SK-N-SH (cell line): ENCODE measurements at regions not wholly inside any gene's neighbourhood (a gene's known extent, or its start where the extent isn't known, plus 50 kb on each side); places are given as distances from the start of the nearest gene placed in this dataset.

Experiments used
- CTCF ChIA-PET: fragments of 300-600, 350-600 bp; formaldehyde crosslinking; extraction: SDS; loops from one replicate; lab custom pipeline; 2021; lab: Yijun Ruan, JAX
- POLR2A ChIA-PET: fragments of 350-600 bp; sonication (Branson Sonifier 250); formaldehyde crosslinking; extraction: SDS; loops from one replicate; lab custom pipeline; 2020; ENCODE audit warnings: antibody characterized with exemption, inconsistent platforms; lab: Yijun Ruan, JAX
- DNase-seq: peaks from one replicate; pipeline ENCODE4 v3.0.0; 2012
- H2AFZ ChIP-seq: fragments of 200-600 bp; sonication (generic); 2 replicates; pipeline ENCODE4 v1.8.1; 2016; ENCODE audit warnings: antibody characterized with exemption, mild to moderate bottlenecking, low read depth
- H3F3A ChIP-seq: fragments of 200-600 bp; sonication (generic); replicated peaks from 2 replicates; pipeline ENCODE3; 2016; ENCODE audit warnings: antibody characterized with exemption, mild to moderate bottlenecking; ENCODE audit not compliant: insufficient read depth
- H3K27ac ChIP-seq, 2 experiments: fragments of 200-500 bp in 1 of 2; fragments of 200-600 bp in 1 of 2; sonication (Bioruptor generic) in 1 of 2; sonication (generic), shearing (Covaris generic) in 1 of 2; 2 replicates each; pipeline versions ENCODE4 v1.5.1 to v1.6.1; 2014 to 2016; ENCODE audit warnings: low read depth in 2 of 2, inconsistent platforms in 1 of 2, low read length in 1 of 2, mild to moderate bottlenecking in 1 of 2, mixed read lengths in 1 of 2
- H3K27me3 ChIP-seq: fragments of 200-600 bp; sonication (generic), shearing (Covaris generic); 2 replicates; pipeline ENCODE4 v1.6.1; 2016; ENCODE audit warnings: mixed run types; ENCODE audit not compliant: insufficient read depth
- H3K36me3 ChIP-seq, 2 experiments: fragments of 200-500 bp in 1 of 2; fragments of 200-600 bp in 1 of 2; sonication (Bioruptor generic) in 1 of 2; sonication (generic) in 1 of 2; replicated peaks in 1 of 2; 2 replicates each; pipeline versions ENCODE3 to v1.5.1; 2014 to 2016; ENCODE audit warnings: low read length in 1 of 2, mild to moderate bottlenecking in 1 of 2; ENCODE audit not compliant: insufficient read depth in 2 of 2, control insufficient read depth in 1 of 2
- H3K4me1 ChIP-seq, 2 experiments: fragments of 200-500 bp in 1 of 2; fragments of 200-600 bp in 1 of 2; sonication (Bioruptor generic) in 1 of 2; sonication (generic), shearing (Covaris generic) in 1 of 2; 2 replicates each; pipeline versions ENCODE4 v1.5.1 to v1.6.1; 2014 to 2016; ENCODE audit warnings: low read depth in 1 of 2, low read length in 1 of 2, mixed run types in 1 of 2; ENCODE audit not compliant: insufficient read depth in 2 of 2, control insufficient read depth in 1 of 2
- H3K4me2 ChIP-seq: fragments of 200-600 bp; sonication (generic), shearing (Covaris generic); 2 replicates; pipeline ENCODE4 v1.6.1; 2017; ENCODE audit warnings: mixed run types
- H3K4me3 ChIP-seq, 2 experiments: fragments of 200-500 bp in 1 of 2; fragments of 200-600 bp in 1 of 2; sonication (Bioruptor generic) in 1 of 2; sonication (generic), shearing (Covaris generic) in 1 of 2; 2 replicates each; pipeline versions ENCODE4 v1.5.1 to v1.8.1; 2014 to 2016; ENCODE audit warnings: low read depth in 2 of 2, inconsistent platforms in 1 of 2, low read length in 1 of 2, mild to moderate bottlenecking in 1 of 2, mixed read lengths in 1 of 2, moderate library complexity in 1 of 2
- H3K79me2 ChIP-seq: fragments of 200-600 bp; sonication (generic); 2 replicates; pipeline ENCODE4 v1.8.1; 2017; ENCODE audit warnings: mild to moderate bottlenecking; ENCODE audit not compliant: insufficient read depth
- H3K9ac ChIP-seq: fragments of 200-600 bp; sonication (generic); 2 replicates; pipeline ENCODE4 v1.6.1; 2017; ENCODE audit warnings: mixed run types
- H3K9me2 ChIP-seq: fragments of 200-600 bp; sonication (generic); 2 replicates; pipeline ENCODE4 v1.6.1; 2017; ENCODE audit warnings: mixed run types
- H3K9me3 ChIP-seq: fragments of 200-600 bp; sonication (generic); 2 replicates; pipeline ENCODE4 v1.6.1; 2017; ENCODE audit warnings: mixed run types, mild to moderate bottlenecking, moderate library complexity
- H4K20me1 ChIP-seq: fragments of 200-600 bp; sonication (generic); 2 replicates; pipeline ENCODE4 v1.6.1; 2017; ENCODE audit warnings: mild to moderate bottlenecking, mixed run types; ENCODE audit not compliant: insufficient read depth
- CHD2 ChIP-seq: fragments of 150-350 bp; IDR thresholded peaks from 2 replicates; pipeline ENCODE4 v1.6.1; 2018; ENCODE audit warnings: low read length; ENCODE audit not compliant: partially characterized antibody
- ELF1 ChIP-seq: IDR thresholded peaks from 2 replicates; pipeline ENCODE4 v1.4.0; 2012
- EZH2phosphoT487 ChIP-seq: fragments of 200-600 bp; sonication (generic); IDR thresholded peaks from 2 replicates; pipeline ENCODE4 v1.6.1; 2017; ENCODE audit warnings: low read depth, mixed run types, mild to moderate bottlenecking, antibody characterized with exemption, moderate library complexity, borderline replicate concordance
- FOXM1 ChIP-seq: IDR thresholded peaks from 2 replicates; pipeline ENCODE4 v1.4.0; 2012; ENCODE audit warnings: low read depth, mild to moderate bottlenecking
- GABPA ChIP-seq: IDR thresholded peaks from 2 replicates; pipeline ENCODE4 v1.4.0; 2012; ENCODE audit warnings: low read depth, mild to moderate bottlenecking
- MEF2A ChIP-seq: IDR thresholded peaks from 2 replicates; pipeline ENCODE4 v1.4.0; 2012; ENCODE audit warnings: low read depth, borderline replicate concordance
- NFIC ChIP-seq: IDR thresholded peaks from 2 replicates; pipeline ENCODE4 v1.4.0; 2012; ENCODE audit warnings: borderline replicate concordance
- NRF1 ChIP-seq: IDR thresholded peaks from 2 replicates; pipeline ENCODE4 v1.6.1; 2012; ENCODE audit warnings: low read depth, mild to moderate bottlenecking, low read length
- POLR2AphosphoS5 ChIP-seq: IDR thresholded peaks from 2 replicates; pipeline ENCODE4 v1.6.1; 2012; ENCODE audit warnings: low read depth, low read length
- RAD21 ChIP-seq: IDR thresholded peaks from 2 replicates; pipeline ENCODE4 v1.6.1; 2012; ENCODE audit warnings: mild to moderate bottlenecking, low read length
- SIN3A ChIP-seq: IDR thresholded peaks from 2 replicates; pipeline ENCODE4 v1.6.1; 2012; ENCODE audit warnings: low read depth, mild to moderate bottlenecking, low read length, moderate library complexity, borderline replicate concordance
- TAF1 ChIP-seq: IDR thresholded peaks from 2 replicates; pipeline ENCODE4 v1.6.1; 2012; ENCODE audit warnings: low read depth, mild to moderate bottlenecking, low read length, moderate library complexity, borderline replicate concordance
- YY1 ChIP-seq: IDR thresholded peaks from 2 replicates; pipeline ENCODE4 v1.4.0; 2012; ENCODE audit warnings: low read depth, mild to moderate bottlenecking
- WGBS: methylation state at CpG from one replicate; pipeline ENCODE4 v1.1.6; 2017; ENCODE audit warnings: low lambda C conversion rate; 5-methylcytosine and 5-hydroxymethylcytosine counted together
- TF ChIP-seq, protein P1 (sequence below): IDR thresholded peaks from 2 replicates; pipeline ENCODE4; 2012
- TF ChIP-seq, protein P2 (sequence below): IDR thresholded peaks from 2 replicates; pipeline ENCODE4 v1.4.0; 2012; ENCODE audit warnings: low read depth
- TF ChIP-seq, protein P3 (sequence below): fragments of 200-600 bp; sonication (generic); IDR thresholded peaks from 2 replicates; pipeline ENCODE4 v1.6.1; 2017; ENCODE audit warnings: antibody characterized with exemption, mild to moderate bottlenecking, moderate library complexity
- TF ChIP-seq, protein P4 (sequence below): fragments of 150-350 bp; IDR thresholded peaks from 2 replicates; pipeline ENCODE4 v1.6.1; 2016; ENCODE audit warnings: mild to moderate bottlenecking, low read depth, low read length
- TF ChIP-seq, protein P5 (sequence below): IDR thresholded peaks from 2 replicates; pipeline ENCODE4 v1.4.0; 2012; ENCODE audit warnings: low read depth, borderline replicate concordance
- TF ChIP-seq, protein P6 (sequence below): fragments of 150-350 bp; IDR thresholded peaks from 2 replicates; pipeline ENCODE4 v1.6.1; 2017; ENCODE audit warnings: antibody characterized with exemption, low read length, low read depth, borderline replicate concordance
- TF ChIP-seq, protein P7 (sequence below): IDR thresholded peaks from 2 replicates; pipeline ENCODE4 v1.4.0; 2012; ENCODE audit warnings: low read depth, borderline replicate concordance

DNA sequence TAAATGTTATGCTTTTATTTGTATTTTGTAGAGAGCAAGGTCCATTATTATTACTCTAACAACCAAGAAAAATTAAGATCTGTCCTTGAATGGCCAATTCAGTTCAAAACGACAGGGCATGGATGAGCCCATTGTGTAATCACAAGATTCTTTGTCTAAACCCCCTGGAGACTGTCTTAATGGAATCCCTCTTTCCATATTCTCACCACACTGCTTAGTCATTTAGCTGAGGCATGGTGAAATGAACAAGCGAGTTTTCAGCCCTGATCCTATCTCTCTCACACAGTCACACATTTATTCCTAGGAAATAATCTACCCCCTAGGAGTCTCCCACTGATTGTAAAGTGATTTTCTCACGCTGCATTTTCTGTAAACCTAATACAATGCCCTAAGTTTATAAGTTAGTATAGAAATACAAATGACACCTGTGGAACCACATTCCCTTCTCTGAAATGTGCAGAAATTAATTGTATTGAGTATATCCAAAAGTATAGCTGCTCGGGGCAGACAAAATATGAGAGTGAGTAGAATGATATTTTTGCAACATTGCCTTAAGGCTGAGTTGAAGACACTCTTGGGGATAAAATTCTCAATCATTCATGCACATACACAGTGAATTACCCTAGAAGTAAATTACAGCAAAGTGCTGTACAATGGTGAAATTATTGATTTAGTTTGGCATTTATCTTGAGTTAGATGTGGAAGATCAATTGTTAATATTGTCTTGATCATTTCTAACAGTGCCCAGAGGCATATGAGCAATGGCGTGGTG, 119.7 kb upstream of the PCDH7 start:
- Histone ChIP-seq H3K27me3 (no peaks in the 10 kb centered on the region), H4K20me1 (no peaks in the 10 kb centered on the region), H3K4me3 (no peak overlapping the region), H3K9me3 (no peaks in the 10 kb centered on the region), H3K4me2 (no peak overlapping the region), H3K79me2 (no peaks in the 10 kb centered on the region), H3K36me3 (no peaks in the 10 kb centered on the region), H3K4me1 (peaks cover 0 to 6% of the 10 kb centered on the region in 2 experiments; a peak in 1 of 4 replicates), H3K9me2 (no peaks in the 10 kb centered on the region), H3K9ac (no peak overlapping the region), H3K27ac (no peak overlapping the region), H2AFZ (no peak overlapping the region), H3F3A (no peaks in the 10 kb centered on the region)
- TF ChIP-seq EZH2phosphoT487 (no peak), TAF1 (no peak), RAD21 (no peak), GABPA (no peak), MEF2A (no peak), POLR2AphosphoS5 (no peak), ELF1 (no peak), NFIC (no peak), YY1 (no peak), NRF1 (no peak), SIN3A (no peak), FOXM1 (no peak), CHD2 (no peak)
- TF ChIP-seq, protein P1, sequence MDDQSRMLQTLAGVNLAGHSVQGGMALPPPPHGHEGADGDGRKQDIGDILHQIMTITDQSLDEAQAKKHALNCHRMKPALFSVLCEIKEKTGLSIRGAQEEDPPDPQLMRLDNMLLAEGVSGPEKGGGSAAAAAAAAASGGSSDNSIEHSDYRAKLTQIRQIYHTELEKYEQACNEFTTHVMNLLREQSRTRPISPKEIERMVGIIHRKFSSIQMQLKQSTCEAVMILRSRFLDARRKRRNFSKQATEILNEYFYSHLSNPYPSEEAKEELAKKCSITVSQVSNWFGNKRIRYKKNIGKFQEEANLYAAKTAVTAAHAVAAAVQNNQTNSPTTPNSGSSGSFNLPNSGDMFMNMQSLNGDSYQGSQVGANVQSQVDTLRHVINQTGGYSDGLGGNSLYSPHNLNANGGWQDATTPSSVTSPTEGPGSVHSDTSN, result no peak
- TF ChIP-seq, protein P2, sequence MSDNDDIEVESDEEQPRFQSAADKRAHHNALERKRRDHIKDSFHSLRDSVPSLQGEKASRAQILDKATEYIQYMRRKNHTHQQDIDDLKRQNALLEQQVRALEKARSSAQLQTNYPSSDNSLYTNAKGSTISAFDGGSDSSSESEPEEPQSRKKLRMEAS, result no peak
- TF ChIP-seq, protein P3, sequence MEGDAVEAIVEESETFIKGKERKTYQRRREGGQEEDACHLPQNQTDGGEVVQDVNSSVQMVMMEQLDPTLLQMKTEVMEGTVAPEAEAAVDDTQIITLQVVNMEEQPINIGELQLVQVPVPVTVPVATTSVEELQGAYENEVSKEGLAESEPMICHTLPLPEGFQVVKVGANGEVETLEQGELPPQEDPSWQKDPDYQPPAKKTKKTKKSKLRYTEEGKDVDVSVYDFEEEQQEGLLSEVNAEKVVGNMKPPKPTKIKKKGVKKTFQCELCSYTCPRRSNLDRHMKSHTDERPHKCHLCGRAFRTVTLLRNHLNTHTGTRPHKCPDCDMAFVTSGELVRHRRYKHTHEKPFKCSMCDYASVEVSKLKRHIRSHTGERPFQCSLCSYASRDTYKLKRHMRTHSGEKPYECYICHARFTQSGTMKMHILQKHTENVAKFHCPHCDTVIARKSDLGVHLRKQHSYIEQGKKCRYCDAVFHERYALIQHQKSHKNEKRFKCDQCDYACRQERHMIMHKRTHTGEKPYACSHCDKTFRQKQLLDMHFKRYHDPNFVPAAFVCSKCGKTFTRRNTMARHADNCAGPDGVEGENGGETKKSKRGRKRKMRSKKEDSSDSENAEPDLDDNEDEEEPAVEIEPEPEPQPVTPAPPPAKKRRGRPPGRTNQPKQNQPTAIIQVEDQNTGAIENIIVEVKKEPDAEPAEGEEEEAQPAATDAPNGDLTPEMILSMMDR, result no peak
- TF ChIP-seq, protein P4, sequence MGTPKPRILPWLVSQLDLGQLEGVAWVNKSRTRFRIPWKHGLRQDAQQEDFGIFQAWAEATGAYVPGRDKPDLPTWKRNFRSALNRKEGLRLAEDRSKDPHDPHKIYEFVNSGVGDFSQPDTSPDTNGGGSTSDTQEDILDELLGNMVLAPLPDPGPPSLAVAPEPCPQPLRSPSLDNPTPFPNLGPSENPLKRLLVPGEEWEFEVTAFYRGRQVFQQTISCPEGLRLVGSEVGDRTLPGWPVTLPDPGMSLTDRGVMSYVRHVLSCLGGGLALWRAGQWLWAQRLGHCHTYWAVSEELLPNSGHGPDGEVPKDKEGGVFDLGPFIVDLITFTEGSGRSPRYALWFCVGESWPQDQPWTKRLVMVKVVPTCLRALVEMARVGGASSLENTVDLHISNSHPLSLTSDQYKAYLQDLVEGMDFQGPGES, result no peak
- TF ChIP-seq, protein P5, sequence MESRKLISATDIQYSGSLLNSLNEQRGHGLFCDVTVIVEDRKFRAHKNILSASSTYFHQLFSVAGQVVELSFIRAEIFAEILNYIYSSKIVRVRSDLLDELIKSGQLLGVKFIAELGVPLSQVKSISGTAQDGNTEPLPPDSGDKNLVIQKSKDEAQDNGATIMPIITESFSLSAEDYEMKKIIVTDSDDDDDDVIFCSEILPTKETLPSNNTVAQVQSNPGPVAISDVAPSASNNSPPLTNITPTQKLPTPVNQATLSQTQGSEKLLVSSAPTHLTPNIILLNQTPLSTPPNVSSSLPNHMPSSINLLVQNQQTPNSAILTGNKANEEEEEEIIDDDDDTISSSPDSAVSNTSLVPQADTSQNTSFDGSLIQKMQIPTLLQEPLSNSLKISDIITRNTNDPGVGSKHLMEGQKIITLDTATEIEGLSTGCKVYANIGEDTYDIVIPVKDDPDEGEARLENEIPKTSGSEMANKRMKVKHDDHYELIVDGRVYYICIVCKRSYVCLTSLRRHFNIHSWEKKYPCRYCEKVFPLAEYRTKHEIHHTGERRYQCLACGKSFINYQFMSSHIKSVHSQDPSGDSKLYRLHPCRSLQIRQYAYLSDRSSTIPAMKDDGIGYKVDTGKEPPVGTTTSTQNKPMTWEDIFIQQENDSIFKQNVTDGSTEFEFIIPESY, result no peak
- TF ChIP-seq, protein P6, sequence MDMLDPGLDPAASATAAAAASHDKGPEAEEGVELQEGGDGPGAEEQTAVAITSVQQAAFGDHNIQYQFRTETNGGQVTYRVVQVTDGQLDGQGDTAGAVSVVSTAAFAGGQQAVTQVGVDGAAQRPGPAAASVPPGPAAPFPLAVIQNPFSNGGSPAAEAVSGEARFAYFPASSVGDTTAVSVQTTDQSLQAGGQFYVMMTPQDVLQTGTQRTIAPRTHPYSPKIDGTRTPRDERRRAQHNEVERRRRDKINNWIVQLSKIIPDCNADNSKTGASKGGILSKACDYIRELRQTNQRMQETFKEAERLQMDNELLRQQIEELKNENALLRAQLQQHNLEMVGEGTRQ, result no peak
- TF ChIP-seq, protein P7, sequence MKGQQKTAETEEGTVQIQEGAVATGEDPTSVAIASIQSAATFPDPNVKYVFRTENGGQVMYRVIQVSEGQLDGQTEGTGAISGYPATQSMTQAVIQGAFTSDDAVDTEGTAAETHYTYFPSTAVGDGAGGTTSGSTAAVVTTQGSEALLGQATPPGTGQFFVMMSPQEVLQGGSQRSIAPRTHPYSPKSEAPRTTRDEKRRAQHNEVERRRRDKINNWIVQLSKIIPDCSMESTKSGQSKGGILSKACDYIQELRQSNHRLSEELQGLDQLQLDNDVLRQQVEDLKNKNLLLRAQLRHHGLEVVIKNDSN, result no peak
- POLR2A ChIA-PET, result no interaction called here
- CTCF ChIA-PET, result no interaction called here
- no peak for DNase-seq
- 19% methylated on average over 5 of the region's 5 CpGs for WGBS
